ENCODE measurements at regions not wholly inside any gene's neighbourhood (a gene's known extent, or its start where the extent isn't known, plus 50 kb on each side); places are given as distances from the start of the nearest gene placed in this dataset.

- Mint-ChIP-seq H3K4me1 (no peaks in the 10 kb centered on the region), H3K9me3 (no peaks in the 10 kb centered on the region), H3K27ac (no peak overlapping the region), H3K27me3 (ENCODE audit: low read depth in 3 of 3) (no peaks in the 10 kb centered on the region), H3K36me3 (peaks cover 0 to 9% (median 0%) of the 10 kb centered on the region in 3 donors), H3K4me3 (no peak overlapping the region)
- no peak for DNase-seq
These were observed 151.0 kb downstream of the SH2D1A start for GRCh38 chrX:124497386-124497785.

DNA sequence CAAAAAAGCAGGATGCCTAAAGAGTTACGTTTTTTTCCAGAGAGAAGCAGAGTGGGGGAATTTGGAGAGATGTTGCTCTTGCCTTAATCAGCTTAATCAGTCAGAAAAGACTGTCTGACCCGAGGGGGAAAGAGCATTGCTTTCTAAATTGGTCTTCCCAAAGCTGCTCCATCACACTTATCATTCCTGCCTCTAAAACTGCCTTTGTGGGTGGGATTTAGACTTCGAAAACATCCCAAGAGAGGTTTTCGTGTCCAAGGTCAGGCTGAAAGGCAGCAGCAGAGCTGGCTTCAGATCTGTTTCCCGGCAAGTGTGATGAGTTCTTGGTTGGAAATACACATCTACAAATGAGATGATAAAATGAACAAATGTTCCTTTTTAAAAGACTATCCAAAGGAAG, 155.2 kb downstream of the SH2D1A start:
- no peaks in the 10 kb centered on the region for H3K27me3 Mint-ChIP-seq (ENCODE audit: low read depth in 3 of 3)
- H3K36me3 Mint-ChIP-seq: peaks cover 0 to 5% (median 0%) of the 10 kb centered on the region in 3 donors
- no peak overlapping the region for H3K27ac Mint-ChIP-seq
- no peak for DNase-seq
- H3K4me3 Mint-ChIP-seq: no peak overlapping the region
- no peaks in the 10 kb centered on the region for H3K4me1 Mint-ChIP-seq
- no peaks in the 10 kb centered on the region for H3K9me3 Mint-ChIP-seq

DNA sequence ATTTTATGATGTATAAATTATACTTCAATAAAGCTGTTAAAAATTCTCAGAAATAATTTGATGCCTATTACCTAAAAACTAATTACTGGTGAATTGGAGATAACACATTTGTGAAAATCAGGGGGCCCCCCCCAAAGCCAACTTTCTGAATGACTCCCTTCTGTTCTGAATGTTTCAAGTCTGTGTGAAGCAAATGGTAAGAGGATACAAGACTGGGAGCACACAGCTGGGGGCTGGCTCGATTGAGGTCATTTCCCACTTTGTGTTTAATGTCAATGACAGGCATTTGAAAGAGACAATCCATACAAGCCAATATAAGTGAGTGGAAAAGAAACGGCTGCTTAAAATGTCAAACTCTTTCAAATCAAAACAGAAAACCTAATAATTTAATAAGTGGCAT, 155.8 kb downstream of the SH2D1A start:
- H3K9me3 Mint-ChIP-seq: no peaks in the 10 kb centered on the region

GRCh38 chrX:124502599-124502998, 156.2 kb downstream of the SH2D1A start:
- H3K36me3 Mint-ChIP-seq: peaks cover 0 to 5% (median 0%) of the 10 kb centered on the region in 3 donors
- H3K4me3 Mint-ChIP-seq: no peak overlapping the region
- H3K4me1 Mint-ChIP-seq: no peaks in the 10 kb centered on the region
- no peak overlapping the region for H3K27ac Mint-ChIP-seq
- peaks cover 0 to 5% (median 0%) of the 10 kb centered on the region in 3 donors for H3K27me3 Mint-ChIP-seq (ENCODE audit: low read depth in 3 of 3)
- DNase-seq: no peak
- no peaks in the 10 kb centered on the region for H3K9me3 Mint-ChIP-seq

More for the DNA sequence above, 155.8 kb downstream of the SH2D1A start:
- Mint-ChIP-seq H3K4me1 (no peaks in the 10 kb centered on the region), H3K4me3 (no peak overlapping the region), H3K36me3 (peaks cover 0 to 5% (median 0%) of the 10 kb centered on the region in 3 donors), H3K27ac (no peak overlapping the region), H3K27me3 (ENCODE audit: low read depth in 3 of 3) (peaks cover 0 to 3% (median 0%) of the 10 kb centered on the region in 3 donors)
- DNase-seq: no peak

- H3K4me3 Mint-ChIP-seq: no peak overlapping the region
- peaks cover 0 to 5% (median 0%) of the 10 kb centered on the region in 3 donors for H3K27me3 Mint-ChIP-seq (ENCODE audit: low read depth in 3 of 3)
- no peaks in the 10 kb centered on the region for H3K4me1 Mint-ChIP-seq
- no peak overlapping the region for H3K27ac Mint-ChIP-seq
- peaks cover 0 to 5% (median 0%) of the 10 kb centered on the region in 3 donors for H3K36me3 Mint-ChIP-seq
- H3K9me3 Mint-ChIP-seq: no peaks in the 10 kb centered on the region
- no peak for DNase-seq
These were observed 158.0 kb downstream of the SH2D1A start for GRCh38 chrX:124504111-124504983.

- H3K4me3 Mint-ChIP-seq: no peak overlapping the region
- peaks cover 0 to 5% (median 0%) of the 10 kb centered on the region in 3 donors for H3K27me3 Mint-ChIP-seq (ENCODE audit: low read depth in 3 of 3)
- DNase-seq: no peak
- no peaks in the 10 kb centered on the region for H3K4me1 Mint-ChIP-seq
- no peaks in the 10 kb centered on the region for H3K9me3 Mint-ChIP-seq
- H3K36me3 Mint-ChIP-seq: peaks cover 0 to 5% (median 0%) of the 10 kb centered on the region in 3 donors
- no peak overlapping the region for H3K27ac Mint-ChIP-seq
These were observed 159.7 kb downstream of the SH2D1A start for GRCh38 chrX:124506066-124506465.

- Mint-ChIP-seq H3K36me3 (no peaks in the 10 kb centered on the region), H3K9me3 (no peaks in the 10 kb centered on the region), H3K4me1 (no peaks in the 10 kb centered on the region), H3K27ac (no peak overlapping the region), H3K27me3 (ENCODE audit: low read depth in 3 of 3) (peaks cover 0 to 5% (median 0%) of the 10 kb centered on the region in 3 donors), H3K4me3 (no peak overlapping the region)
- DNase-seq: no peak
These were observed 160.9 kb downstream of the SH2D1A start for GRCh38 chrX:124507246-124507645.

GRCh38 chrX:124518885-124519284, 172.5 kb downstream of the SH2D1A start:
- peaks cover 0 to 9% (median 0%) of the 10 kb centered on the region in 6 donors for H3K9me3 Mint-ChIP-seq
- no peak overlapping the region for H3K27ac Mint-ChIP-seq
- H3K27me3 Mint-ChIP-seq (ENCODE audit: low read depth in 3 of 3): peaks cover 0 to 4% (median 3%) of the 10 kb centered on the region in 3 donors
- no peaks in the 10 kb centered on the region for H3K4me1 Mint-ChIP-seq
- H3K36me3 Mint-ChIP-seq: peaks cover 0 to 10% (median 0%) of the 10 kb centered on the region in 3 donors
- no peak overlapping the region for H3K4me3 Mint-ChIP-seq
- no peak for DNase-seq

DNA sequence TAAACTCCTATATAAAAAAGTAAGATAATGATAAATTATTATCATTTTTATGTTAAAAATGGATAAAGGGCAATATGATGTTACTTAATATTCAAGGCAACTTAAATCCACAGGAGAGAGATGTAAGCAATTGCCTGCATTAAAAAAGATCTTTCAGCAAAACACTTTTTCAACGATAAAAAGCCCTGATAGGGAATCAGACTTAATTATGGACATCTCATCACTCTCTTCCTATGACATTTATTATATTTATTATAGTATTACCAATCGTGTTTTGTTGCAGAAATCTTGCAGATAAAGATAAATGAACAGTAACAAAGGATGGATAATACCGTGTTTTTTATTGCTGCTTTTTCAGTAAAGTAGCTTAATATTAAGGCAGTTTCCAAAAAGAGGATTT, 178.5 kb downstream of the SH2D1A start:
- peaks cover 0 to 4% (median 3%) of the 10 kb centered on the region in 3 donors for H3K27me3 Mint-ChIP-seq (ENCODE audit: low read depth in 3 of 3)
- H3K4me1 Mint-ChIP-seq: no peaks in the 10 kb centered on the region
- H3K4me3 Mint-ChIP-seq: no peak overlapping the region
- H3K36me3 Mint-ChIP-seq: peaks cover 0 to 6% (median 6%) of the 10 kb centered on the region in 3 donors
- H3K27ac Mint-ChIP-seq: no peak overlapping the region
- no peaks in the 10 kb centered on the region for H3K9me3 Mint-ChIP-seq
- no peak for DNase-seq

GRCh38 chrX:124529786-124530185, 183.4 kb downstream of the SH2D1A start:
- Mint-ChIP-seq H3K27me3 (ENCODE audit: low read depth in 3 of 3) (peaks cover 0 to 4% (median 0%) of the 10 kb centered on the region in 3 donors), H3K36me3 (peaks cover 0 to 12% (median 6%) of the 10 kb centered on the region in 3 donors), H3K4me1 (no peaks in the 10 kb centered on the region), H3K4me3 (no peak overlapping the region), H3K27ac (no peak overlapping the region), H3K9me3 (no peaks in the 10 kb centered on the region)
- DNase-seq: no peak

DNA sequence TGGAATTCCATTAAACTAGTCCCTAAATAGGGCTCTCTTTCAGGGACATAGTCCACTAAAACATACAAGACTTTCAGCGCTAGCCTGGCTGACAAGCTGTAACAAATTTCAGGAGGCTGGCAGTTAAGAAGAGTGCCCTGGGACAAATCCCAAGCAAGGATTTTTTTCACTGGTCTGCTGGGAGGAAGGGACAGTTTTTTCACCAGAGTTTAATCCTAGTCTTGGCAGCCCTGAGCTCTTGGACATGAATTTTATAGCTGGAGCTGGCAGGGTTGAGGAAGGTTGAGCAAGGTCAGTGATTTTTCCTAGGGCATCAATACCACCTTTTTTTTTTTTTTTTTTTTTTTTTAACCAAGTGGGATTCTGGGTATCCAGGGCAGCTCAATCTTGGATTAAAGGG, 184.4 kb downstream of the SH2D1A start:
- Mint-ChIP-seq H3K36me3 (peaks cover 0 to 16% (median 6%) of the 10 kb centered on the region in 3 donors), H3K4me1 (no peaks in the 10 kb centered on the region), H3K9me3 (no peaks in the 10 kb centered on the region), H3K27ac (no peak overlapping the region), H3K4me3 (no peak overlapping the region), H3K27me3 (ENCODE audit: low read depth in 3 of 3) (peaks cover 0 to 4% (median 0%) of the 10 kb centered on the region in 3 donors)
- no peak for DNase-seq

DNA sequence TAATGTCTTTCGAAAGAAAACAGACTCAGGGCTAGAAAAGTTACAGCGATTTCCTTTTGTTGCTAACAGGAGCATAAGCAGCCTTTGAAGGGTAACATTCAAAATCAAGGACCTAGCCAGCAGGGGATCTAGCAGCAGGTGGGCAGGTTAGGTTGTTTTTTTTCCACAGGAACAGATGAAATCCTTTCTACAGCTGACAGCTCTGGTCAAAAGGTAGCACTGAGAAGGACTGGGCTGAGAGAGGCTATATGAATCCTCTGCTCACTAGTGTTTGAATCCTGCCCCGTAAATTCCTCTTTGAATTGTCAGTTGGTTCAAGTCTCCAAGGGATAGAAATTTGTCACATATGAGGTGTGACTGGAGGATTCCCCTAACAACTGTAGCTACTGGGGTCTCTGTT, 188.2 kb downstream of the SH2D1A start:
- Mint-ChIP-seq H3K9me3 (no peaks in the 10 kb centered on the region), H3K4me3 (no peak overlapping the region), H3K27me3 (ENCODE audit: low read depth in 3 of 3) (peaks cover 0 to 4% (median 0%) of the 10 kb centered on the region in 3 donors), H3K36me3 (peaks cover 0 to 17% (median 4%) of the 10 kb centered on the region in 3 donors), H3K4me1 (no peaks in the 10 kb centered on the region), H3K27ac (no peak overlapping the region)
- no peak for DNase-seq

DNA sequence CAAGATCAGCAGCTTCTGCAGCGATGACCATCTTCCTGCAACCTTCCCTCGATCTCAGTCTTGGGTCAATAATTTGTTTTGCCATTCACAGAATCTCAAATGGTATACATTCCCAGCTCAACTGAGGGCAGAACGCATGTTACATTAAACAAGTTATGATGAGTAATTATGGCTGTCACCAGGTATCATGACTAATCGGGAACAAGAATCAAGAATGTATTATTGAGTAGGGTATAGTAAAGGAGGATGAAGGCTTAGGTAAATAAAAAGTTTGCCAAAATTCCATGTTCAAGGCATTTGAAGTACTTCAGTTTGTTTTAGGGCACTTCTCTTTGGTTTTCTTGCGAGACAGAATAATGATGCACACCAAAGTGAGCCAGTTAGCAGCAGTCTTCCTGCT, 194.1 kb downstream of the SH2D1A start:
- Mint-ChIP-seq H3K9me3 (no peaks in the 10 kb centered on the region), H3K27me3 (ENCODE audit: low read depth in 3 of 3) (peaks cover 0 to 4% (median 0%) of the 10 kb centered on the region in 3 donors), H3K27ac (no peak overlapping the region), H3K36me3 (peaks cover 0 to 4% (median 0%) of the 10 kb centered on the region in 3 donors), H3K4me3 (no peak overlapping the region), H3K4me1 (no peaks in the 10 kb centered on the region)
- DNase-seq: no peak

- Mint-ChIP-seq H3K9me3 (no peaks in the 10 kb centered on the region), H3K4me1 (no peaks in the 10 kb centered on the region), H3K4me3 (no peak overlapping the region), H3K27me3 (ENCODE audit: low read depth in 3 of 3) (peaks cover 0 to 8% (median 0%) of the 10 kb centered on the region in 3 donors), H3K36me3 (peaks cover 0 to 15% (median 0%) of the 10 kb centered on the region in 3 donors), H3K27ac (no peak overlapping the region)
- DNase-seq: no peak
These were observed 202.2 kb downstream of the SH2D1A start for GRCh38 chrX:124548571-124548970.
